Neural cell (in vitro differentiated cells): ENCODE measurements at regions not wholly inside any gene's neighbourhood (a gene's known extent, or its start where the extent isn't known, plus 50 kb on each side); places are given as distances from the start of the nearest gene placed in this dataset.

Experiments used
- H2AFZ ChIP-seq: fragments of 200-600, 300-800 bp; sonication (generic), shearing (Covaris generic); 2 replicates; pipeline ENCODE4 v1.6.0; 2014; ENCODE audit warnings: low read depth, mild to moderate bottlenecking, antibody characterized with exemption, low read length, moderate library complexity
- H3F3A ChIP-seq: fragments of 200-600 bp; shearing (Covaris generic); 2 replicates; pipeline ENCODE4 v1.6.1; 2016; ENCODE audit warnings: mild to moderate bottlenecking, moderate library complexity, mixed read lengths, antibody characterized with exemption, low read length; ENCODE audit not compliant: insufficient read depth, poor library complexity, severe bottlenecking
- H3K27ac ChIP-seq: fragments of 200-600, 300-800 bp; sonication (generic), shearing (Covaris generic); 2 replicates; pipeline ENCODE4 v1.5.1; 2014; ENCODE audit warnings: mild to moderate bottlenecking, low read length, moderate library complexity
- H3K27me3 ChIP-seq: fragments of 300-800, 200-600 bp; sonication (generic), shearing (Covaris generic); 2 replicates; pipeline ENCODE4 v1.6.0; 2014; ENCODE audit warnings: mild to moderate bottlenecking, low read depth, low read length, moderate library complexity; ENCODE audit not compliant: insufficient read depth
- H3K36me3 ChIP-seq: fragments of 300-800, 200-600 bp; sonication (generic), shearing (Covaris generic); 2 replicates; pipeline ENCODE4 v1.5.1; 2014; ENCODE audit warnings: mild to moderate bottlenecking, antibody characterized with exemption, low read length, moderate library complexity; ENCODE audit not compliant: insufficient read depth
- H3K4me2 ChIP-seq: fragments of 300-800, 200-600 bp; sonication (generic), shearing (Covaris generic); 2 replicates; pipeline ENCODE4 v1.6.0; 2014; ENCODE audit warnings: mild to moderate bottlenecking, low read length
- H3K4me3 ChIP-seq: fragments of 300-800, 200-600 bp; sonication (generic), shearing (Covaris generic); 2 replicates; pipeline ENCODE4 v1.5.1; 2014; ENCODE audit warnings: mild to moderate bottlenecking, low read length, moderate library complexity
- H3K79me2 ChIP-seq: fragments of 200-600 bp; shearing (Covaris generic); replicated peaks from 2 replicates; pipeline ENCODE4 v1.6.0; 2014; ENCODE audit warnings: mild to moderate bottlenecking, low read length, moderate library complexity; ENCODE audit not compliant: insufficient read depth
- H3K9ac ChIP-seq: fragments of 300-800, 200-600 bp; sonication (generic), shearing (Covaris generic); 2 replicates; pipeline ENCODE4 v1.6.1; 2016; ENCODE audit warnings: mild to moderate bottlenecking, low read length, mixed read lengths
- H3K9me2 ChIP-seq: fragments of 200-600 bp; shearing (Covaris generic); 2 replicates; pipeline ENCODE4 v1.6.1; 2016; ENCODE audit warnings: mild to moderate bottlenecking, low read length, mixed read lengths; ENCODE audit not compliant: insufficient read depth
- H3K9me3 ChIP-seq: fragments of 200-600, 300-800 bp; sonication (generic), shearing (Covaris generic); 2 replicates; pipeline ENCODE4 v1.6.1; 2016; ENCODE audit warnings: mild to moderate bottlenecking, mixed run types, low read length, moderate library complexity, mixed read lengths
- H4K20me1 ChIP-seq: fragments of 200-600 bp; shearing (Covaris generic); 2 replicates; pipeline ENCODE4 v1.6.1; 2016; ENCODE audit warnings: mild to moderate bottlenecking, mixed run types; ENCODE audit not compliant: insufficient read depth
- CTCF ChIP-seq: fragments of 450-650 bp; IDR thresholded peaks from 2 replicates; pipeline ENCODE4 v1.5.1; 2014; ENCODE audit warnings: antibody characterized with exemption, mild to moderate bottlenecking, moderate library complexity; ENCODE audit not compliant: poor library complexity, severe bottlenecking
- EP300 ChIP-seq: fragments of 450-650 bp; conservative IDR thresholded peaks from 2 replicates; pipeline ENCODE4 v1.6.1; 2014; ENCODE audit warnings: antibody characterized with exemption, mild to moderate bottlenecking, moderate library complexity; ENCODE audit not compliant: poor library complexity, severe bottlenecking
- EZH2 ChIP-seq: fragments of 200-600, 300-800 bp; shearing (Covaris generic), sonication (generic); IDR thresholded peaks from 2 replicates; pipeline ENCODE4 v1.6.1; 2014; ENCODE audit warnings: antibody characterized with exemption, low read length, borderline replicate concordance, mild to moderate bottlenecking; ENCODE audit not compliant: insufficient read depth, poor library complexity, severe bottlenecking
- MXI1 ChIP-seq: fragments of 450-650 bp; conservative IDR thresholded peaks from 2 replicates; pipeline ENCODE4 v1.6.1; 2014; ENCODE audit warnings: antibody characterized with exemption, mild to moderate bottlenecking; ENCODE audit not compliant: poor library complexity, severe bottlenecking
- POLR2AphosphoS5 ChIP-seq: IDR thresholded peaks from 2 replicates; pipeline ENCODE4 v1.6.1; 2012
- RAD21 ChIP-seq: fragments of 450-650 bp; conservative IDR thresholded peaks from 2 replicates; pipeline ENCODE4 v1.6.1; 2014; ENCODE audit warnings: antibody characterized with exemption, mild to moderate bottlenecking, moderate library complexity
- REST ChIP-seq: IDR thresholded peaks from 2 replicates; pipeline ENCODE4 v1.6.1; 2012; ENCODE audit warnings: borderline replicate concordance
- SMC3 ChIP-seq: fragments of 450-650 bp; conservative IDR thresholded peaks from 2 replicates; pipeline ENCODE4 v1.6.1; 2014; ENCODE audit warnings: antibody characterized with exemption, mild to moderate bottlenecking, moderate library complexity; ENCODE audit not compliant: poor library complexity
- TAF1 ChIP-seq: IDR thresholded peaks from 2 replicates; pipeline ENCODE4 v1.6.1; 2012; ENCODE audit warnings: low read depth

- H3K27ac ChIP-seq: no peak overlapping the region
- no peak overlapping the region for H3K4me2 ChIP-seq
- TF ChIP-seq MXI1 (no peak), CTCF (no peak), POLR2AphosphoS5 (no peak), REST (no peak), EP300 (no peak), SMC3 (no peak), TAF1 (no peak), EZH2 (no peak), RAD21 (no peak)
- H4K20me1 ChIP-seq: no peaks in the 10 kb centered on the region
- no peak overlapping the region for H2AFZ ChIP-seq
- no peaks in the 10 kb centered on the region for H3K79me2 ChIP-seq
- H3K9me3 ChIP-seq: peaks cover 5% of the 10 kb centered on the region
- no peaks in the 10 kb centered on the region for H3K27me3 ChIP-seq
- H3K36me3 ChIP-seq: no peaks in the 10 kb centered on the region
- H3K4me3 ChIP-seq: no peak overlapping the region
- H3K9me2 ChIP-seq: no peaks in the 10 kb centered on the region
- no peak overlapping the region for H3K9ac ChIP-seq
- H3F3A ChIP-seq: no peaks in the 10 kb centered on the region
These were observed 195.1 kb downstream of the RTP5 start for GRCh38 chr2:242064364-242065250.

- TF ChIP-seq RAD21 (no peak), REST (no peak), SMC3 (no peak), CTCF (no peak), MXI1 (no peak), EP300 (no peak), POLR2AphosphoS5 (no peak), EZH2 (no peak), TAF1 (no peak)
- Histone ChIP-seq H3K4me3 (no peak overlapping the region), H3F3A (no peaks in the 10 kb centered on the region)
These were observed 195.9 kb downstream of the RTP5 start for GRCh38 chr2:242065426-242065825.

More at GRCh38 chr2:242065426-242065825, 195.9 kb downstream of the RTP5 start:
- no peaks in the 10 kb centered on the region for H3K9me2 ChIP-seq
- H3K79me2 ChIP-seq: no peaks in the 10 kb centered on the region
- no peaks in the 10 kb centered on the region for H3K27me3 ChIP-seq
- H2AFZ ChIP-seq: no peak overlapping the region
- no peaks in the 10 kb centered on the region for H4K20me1 ChIP-seq
- H3K27ac ChIP-seq: no peak overlapping the region
- H3K36me3 ChIP-seq: no peaks in the 10 kb centered on the region
- H3K4me2 ChIP-seq: no peak overlapping the region
- H3K9ac ChIP-seq: no peak overlapping the region
- H3K9me3 ChIP-seq: peaks cover 2% of the 10 kb centered on the region
